ENCODE measurements at regions not wholly inside any gene's neighbourhood (a gene's known extent, or its start where the extent isn't known, plus 50 kb on each side); places are given as distances from the start of the nearest gene placed in this dataset.

DNA sequence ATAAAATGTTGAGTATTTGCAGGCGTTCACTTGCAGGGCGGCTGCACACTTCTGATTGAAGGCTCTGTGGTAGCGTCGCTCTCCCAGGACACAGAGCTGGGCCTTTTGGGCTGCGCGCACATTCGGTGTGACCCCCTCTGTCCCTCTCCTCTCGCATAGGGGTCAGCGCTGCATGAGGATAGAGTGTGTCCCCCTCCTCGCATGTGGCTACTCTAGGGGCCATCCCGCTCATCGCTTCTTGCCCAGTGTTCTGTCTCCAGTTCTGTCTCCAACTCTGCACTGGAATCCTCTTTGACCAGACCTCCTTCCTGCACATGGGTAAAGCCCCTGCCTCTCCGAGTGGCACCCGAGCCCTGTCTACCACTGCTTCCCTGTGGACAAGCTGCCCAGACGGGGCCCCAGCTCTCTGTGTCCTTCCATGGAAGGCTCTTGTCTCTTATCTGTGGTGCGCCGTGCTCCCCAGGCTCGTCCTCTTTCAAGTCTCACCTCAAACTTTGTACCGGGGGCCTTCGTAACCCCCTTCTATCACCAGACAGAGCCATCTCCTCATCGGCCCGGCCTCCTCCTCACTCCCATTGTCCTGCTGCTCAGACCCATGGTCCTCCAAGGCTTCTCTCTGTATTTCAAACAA lies 278.0 kb upstream of the HDAC4 start:
- H3K27ac ChIP-seq (ENCODE audit: low read depth) = no peak overlapping the region
- H2AFZ ChIP-seq = no peak overlapping the region
- no peaks in the 10 kb centered on the region for H3K4me1 ChIP-seq (ENCODE audit: insufficient read depth)
- H3K9me2 ChIP-seq (ENCODE audit: insufficient read depth) = no peaks in the 10 kb centered on the region
- H3K36me3 ChIP-seq (ENCODE audit: insufficient read depth) = no peaks in the 10 kb centered on the region
- Mint-ChIP-seq H3K36me3 (ENCODE audit: low read depth) (no peaks in the 10 kb centered on the region; the same call in 2 of the 3 replicates), H3K4me3 (no peak overlapping the region), H3K9me3 (no peaks in the 10 kb centered on the region; the same call in 1 of the 3 replicates), H3K27me3 (ENCODE audit: insufficient read depth, low read depth, poor library complexity) (peaks cover 1% of the 10 kb centered on the region), H3K27ac (no peak overlapping the region), H3K4me1 (no peaks in the 10 kb centered on the region)
- DNase-seq (ENCODE audit: low spot score) (no peak), ATAC-seq (no peak)
- no peaks in the 10 kb centered on the region for H3F3A ChIP-seq (replicated peaks; ENCODE audit: low read depth)
- H3K4me3 ChIP-seq = no peak overlapping the region
- TF ChIP-seq ZNF331 (CRISPR knock-in tag; IDR thresholded peaks at IDR 0.05; ENCODE audit: low read depth) (no peak), EZH2phosphoT487 (IDR thresholded peaks at IDR 0.05; ENCODE audit: unreplicated experiment) (no peak), POLR2AphosphoS5 (IDR thresholded peaks at IDR 0.05; ENCODE audit: low read depth) (no peak), NANOG (IDR thresholded peaks at IDR 0.05; ENCODE audit: borderline replicate concordance) (no peak), EZH2 (IDR thresholded peaks at IDR 0.05; ENCODE audit: low read depth, unreplicated experiment) (no peak), CREB1 (CRISPR knock-in tag; IDR thresholded peaks at IDR 0.05; ENCODE audit: low read depth) (no peak), ZNF114 (CRISPR knock-in tag; IDR thresholded peaks at IDR 0.05) (no peak), STAT1 (IDR thresholded peaks at IDR 0.05; ENCODE audit: unreplicated experiment) (no peak), JUNB (IDR thresholded peaks at IDR 0.05; ENCODE audit: unreplicated experiment) (no peak)
- TF ChIP-seq, protein P1, sequence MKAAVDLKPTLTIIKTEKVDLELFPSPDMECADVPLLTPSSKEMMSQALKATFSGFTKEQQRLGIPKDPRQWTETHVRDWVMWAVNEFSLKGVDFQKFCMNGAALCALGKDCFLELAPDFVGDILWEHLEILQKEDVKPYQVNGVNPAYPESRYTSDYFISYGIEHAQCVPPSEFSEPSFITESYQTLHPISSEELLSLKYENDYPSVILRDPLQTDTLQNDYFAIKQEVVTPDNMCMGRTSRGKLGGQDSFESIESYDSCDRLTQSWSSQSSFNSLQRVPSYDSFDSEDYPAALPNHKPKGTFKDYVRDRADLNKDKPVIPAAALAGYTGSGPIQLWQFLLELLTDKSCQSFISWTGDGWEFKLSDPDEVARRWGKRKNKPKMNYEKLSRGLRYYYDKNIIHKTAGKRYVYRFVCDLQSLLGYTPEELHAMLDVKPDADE (IDR thresholded peaks at IDR 0.05) = no peak
- TF ChIP-seq, protein P2, sequence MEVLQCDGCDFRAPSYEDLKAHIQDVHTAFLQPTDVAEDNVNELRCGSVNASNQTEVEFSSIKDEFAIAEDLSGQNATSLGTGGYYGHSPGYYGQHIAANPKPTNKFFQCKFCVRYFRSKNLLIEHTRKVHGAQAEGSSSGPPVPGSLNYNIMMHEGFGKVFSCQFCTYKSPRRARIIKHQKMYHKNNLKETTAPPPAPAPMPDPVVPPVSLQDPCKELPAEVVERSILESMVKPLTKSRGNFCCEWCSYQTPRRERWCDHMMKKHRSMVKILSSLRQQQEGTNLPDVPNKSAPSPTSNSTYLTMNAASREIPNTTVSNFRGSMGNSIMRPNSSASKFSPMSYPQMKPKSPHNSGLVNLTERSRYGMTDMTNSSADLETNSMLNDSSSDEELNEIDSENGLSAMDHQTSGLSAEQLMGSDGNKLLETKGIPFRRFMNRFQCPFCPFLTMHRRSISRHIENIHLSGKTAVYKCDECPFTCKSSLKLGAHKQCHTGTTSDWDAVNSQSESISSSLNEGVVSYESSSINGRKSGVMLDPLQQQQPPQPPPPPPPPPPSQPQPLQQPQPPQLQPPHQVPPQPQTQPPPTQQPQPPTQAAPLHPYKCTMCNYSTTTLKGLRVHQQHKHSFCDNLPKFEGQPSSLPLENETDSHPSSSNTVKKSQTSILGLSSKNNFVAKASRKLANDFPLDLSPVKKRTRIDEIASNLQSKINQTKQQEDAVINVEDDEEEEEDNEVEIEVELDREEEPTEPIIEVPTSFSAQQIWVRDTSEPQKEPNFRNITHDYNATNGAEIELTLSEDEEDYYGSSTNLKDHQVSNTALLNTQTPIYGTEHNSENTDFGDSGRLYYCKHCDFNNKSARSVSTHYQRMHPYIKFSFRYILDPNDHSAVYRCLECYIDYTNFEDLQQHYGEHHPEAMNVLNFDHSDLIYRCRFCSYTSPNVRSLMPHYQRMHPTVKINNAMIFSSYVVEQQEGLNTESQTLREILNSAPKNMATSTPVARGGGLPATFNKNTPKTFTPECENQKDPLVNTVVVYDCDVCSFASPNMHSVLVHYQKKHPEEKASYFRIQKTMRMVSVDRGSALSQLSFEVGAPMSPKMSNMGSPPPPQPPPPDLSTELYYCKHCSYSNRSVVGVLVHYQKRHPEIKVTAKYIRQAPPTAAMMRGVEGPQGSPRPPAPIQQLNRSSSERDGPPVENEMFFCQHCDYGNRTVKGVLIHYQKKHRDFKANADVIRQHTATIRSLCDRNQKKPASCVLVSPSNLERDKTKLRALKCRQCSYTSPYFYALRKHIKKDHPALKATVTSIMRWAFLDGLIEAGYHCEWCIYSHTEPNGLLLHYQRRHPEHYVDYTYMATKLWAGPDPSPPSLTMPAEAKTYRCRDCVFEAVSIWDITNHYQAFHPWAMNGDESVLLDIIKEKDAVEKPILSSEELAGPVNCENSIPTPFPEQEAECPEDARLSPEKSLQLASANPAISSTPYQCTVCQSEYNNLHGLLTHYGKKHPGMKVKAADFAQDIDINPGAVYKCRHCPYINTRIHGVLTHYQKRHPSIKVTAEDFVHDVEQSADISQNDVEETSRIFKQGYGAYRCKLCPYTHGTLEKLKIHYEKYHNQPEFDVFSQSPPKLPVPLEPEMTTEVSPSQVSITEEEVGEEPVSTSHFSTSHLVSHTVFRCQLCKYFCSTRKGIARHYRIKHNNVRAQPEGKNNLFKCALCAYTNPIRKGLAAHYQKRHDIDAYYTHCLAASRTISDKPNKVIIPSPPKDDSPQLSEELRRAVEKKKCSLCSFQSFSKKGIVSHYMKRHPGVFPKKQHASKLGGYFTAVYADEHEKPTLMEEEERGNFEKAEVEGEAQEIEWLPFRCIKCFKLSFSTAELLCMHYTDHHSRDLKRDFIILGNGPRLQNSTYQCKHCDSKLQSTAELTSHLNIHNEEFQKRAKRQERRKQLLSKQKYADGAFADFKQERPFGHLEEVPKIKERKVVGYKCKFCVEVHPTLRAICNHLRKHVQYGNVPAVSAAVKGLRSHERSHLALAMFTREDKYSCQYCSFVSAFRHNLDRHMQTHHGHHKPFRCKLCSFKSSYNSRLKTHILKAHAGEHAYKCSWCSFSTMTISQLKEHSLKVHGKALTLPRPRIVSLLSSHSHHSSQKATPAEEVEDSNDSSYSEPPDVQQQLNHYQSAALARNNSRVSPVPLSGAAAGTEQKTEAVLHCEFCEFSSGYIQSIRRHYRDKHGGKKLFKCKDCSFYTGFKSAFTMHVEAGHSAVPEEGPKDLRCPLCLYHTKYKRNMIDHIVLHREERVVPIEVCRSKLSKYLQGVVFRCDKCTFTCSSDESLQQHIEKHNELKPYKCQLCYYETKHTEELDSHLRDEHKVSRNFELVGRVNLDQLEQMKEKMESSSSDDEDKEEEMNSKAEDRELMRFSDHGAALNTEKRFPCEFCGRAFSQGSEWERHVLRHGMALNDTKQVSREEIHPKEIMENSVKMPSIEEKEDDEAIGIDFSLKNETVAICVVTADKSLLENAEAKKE (CRISPR knock-in tag; IDR thresholded peaks at IDR 0.05) = no peak
- TF ChIP-seq, protein P3, sequence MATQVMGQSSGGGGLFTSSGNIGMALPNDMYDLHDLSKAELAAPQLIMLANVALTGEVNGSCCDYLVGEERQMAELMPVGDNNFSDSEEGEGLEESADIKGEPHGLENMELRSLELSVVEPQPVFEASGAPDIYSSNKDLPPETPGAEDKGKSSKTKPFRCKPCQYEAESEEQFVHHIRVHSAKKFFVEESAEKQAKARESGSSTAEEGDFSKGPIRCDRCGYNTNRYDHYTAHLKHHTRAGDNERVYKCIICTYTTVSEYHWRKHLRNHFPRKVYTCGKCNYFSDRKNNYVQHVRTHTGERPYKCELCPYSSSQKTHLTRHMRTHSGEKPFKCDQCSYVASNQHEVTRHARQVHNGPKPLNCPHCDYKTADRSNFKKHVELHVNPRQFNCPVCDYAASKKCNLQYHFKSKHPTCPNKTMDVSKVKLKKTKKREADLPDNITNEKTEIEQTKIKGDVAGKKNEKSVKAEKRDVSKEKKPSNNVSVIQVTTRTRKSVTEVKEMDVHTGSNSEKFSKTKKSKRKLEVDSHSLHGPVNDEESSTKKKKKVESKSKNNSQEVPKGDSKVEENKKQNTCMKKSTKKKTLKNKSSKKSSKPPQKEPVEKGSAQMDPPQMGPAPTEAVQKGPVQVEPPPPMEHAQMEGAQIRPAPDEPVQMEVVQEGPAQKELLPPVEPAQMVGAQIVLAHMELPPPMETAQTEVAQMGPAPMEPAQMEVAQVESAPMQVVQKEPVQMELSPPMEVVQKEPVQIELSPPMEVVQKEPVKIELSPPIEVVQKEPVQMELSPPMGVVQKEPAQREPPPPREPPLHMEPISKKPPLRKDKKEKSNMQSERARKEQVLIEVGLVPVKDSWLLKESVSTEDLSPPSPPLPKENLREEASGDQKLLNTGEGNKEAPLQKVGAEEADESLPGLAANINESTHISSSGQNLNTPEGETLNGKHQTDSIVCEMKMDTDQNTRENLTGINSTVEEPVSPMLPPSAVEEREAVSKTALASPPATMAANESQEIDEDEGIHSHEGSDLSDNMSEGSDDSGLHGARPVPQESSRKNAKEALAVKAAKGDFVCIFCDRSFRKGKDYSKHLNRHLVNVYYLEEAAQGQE (IDR thresholded peaks at IDR 0.05; ENCODE audit: unreplicated experiment) = no peak
- TF ChIP-seq, protein P4, sequence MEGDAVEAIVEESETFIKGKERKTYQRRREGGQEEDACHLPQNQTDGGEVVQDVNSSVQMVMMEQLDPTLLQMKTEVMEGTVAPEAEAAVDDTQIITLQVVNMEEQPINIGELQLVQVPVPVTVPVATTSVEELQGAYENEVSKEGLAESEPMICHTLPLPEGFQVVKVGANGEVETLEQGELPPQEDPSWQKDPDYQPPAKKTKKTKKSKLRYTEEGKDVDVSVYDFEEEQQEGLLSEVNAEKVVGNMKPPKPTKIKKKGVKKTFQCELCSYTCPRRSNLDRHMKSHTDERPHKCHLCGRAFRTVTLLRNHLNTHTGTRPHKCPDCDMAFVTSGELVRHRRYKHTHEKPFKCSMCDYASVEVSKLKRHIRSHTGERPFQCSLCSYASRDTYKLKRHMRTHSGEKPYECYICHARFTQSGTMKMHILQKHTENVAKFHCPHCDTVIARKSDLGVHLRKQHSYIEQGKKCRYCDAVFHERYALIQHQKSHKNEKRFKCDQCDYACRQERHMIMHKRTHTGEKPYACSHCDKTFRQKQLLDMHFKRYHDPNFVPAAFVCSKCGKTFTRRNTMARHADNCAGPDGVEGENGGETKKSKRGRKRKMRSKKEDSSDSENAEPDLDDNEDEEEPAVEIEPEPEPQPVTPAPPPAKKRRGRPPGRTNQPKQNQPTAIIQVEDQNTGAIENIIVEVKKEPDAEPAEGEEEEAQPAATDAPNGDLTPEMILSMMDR (conservative IDR thresholded peaks at IDR 0.05; ENCODE audit: low read depth in 2 of 2) = no peak
- no peak overlapping the region for H3K4me2 ChIP-seq
- H3K27me3 ChIP-seq (ENCODE audit: insufficient read depth) = no peaks in the 10 kb centered on the region
- no peaks in the 10 kb centered on the region for H4K20me1 ChIP-seq (replicated peaks; ENCODE audit: insufficient read depth)
- no peaks in the 10 kb centered on the region for H3K79me2 ChIP-seq (replicated peaks; ENCODE audit: insufficient read depth)
